Small intestine (tissue), 7 donors: ENCODE measurements at regions not wholly inside any gene's neighbourhood (a gene's known extent, or its start where the extent isn't known, plus 50 kb on each side); places are given as distances from the start of the nearest gene placed in this dataset.

ENCODE experiments used
- DNase-seq, 2 donors: peaks; one replicate each; pipeline versions ENCODE4 v3.0.0 to v3.0.0-alpha.2; 2013
- FAIRE-seq: peaks from 2 replicates; lab custom pipeline; 2012; peaks lifted over from hg19 to GRCh38; lab: Jason Lieb, UNC
- H3K27ac ChIP-seq, 3 donors: one replicate each; pipeline ENCODE4 v1.5.1; 2013; ENCODE audit warnings: low read length in 2 of 3, mild to moderate bottlenecking in 2 of 3, control low read depth in 1 of 3, inconsistent platforms in 1 of 3, low read depth in 1 of 3, moderate library complexity in 1 of 3
- H3K27me3 ChIP-seq, 3 donors: one replicate each; pipeline ENCODE4 v1.6.1; 2013; ENCODE audit warnings: low read length in 3 of 3, inconsistent platforms in 1 of 3; ENCODE audit not compliant: control insufficient read depth in 3 of 3, insufficient read depth in 3 of 3
- H3K36me3 ChIP-seq, 3 donors: one replicate each; pipeline ENCODE4 v1.6.1; 2013; ENCODE audit warnings: low read length in 3 of 3, inconsistent platforms in 1 of 3, low read depth in 1 of 3, mild to moderate bottlenecking in 1 of 3, moderate library complexity in 1 of 3; ENCODE audit not compliant: control insufficient read depth in 3 of 3, insufficient read depth in 2 of 3
- H3K4me1 ChIP-seq, 3 donors: one replicate each; pipeline ENCODE4 v1.6.1; 2013; ENCODE audit warnings: low read length in 2 of 3, inconsistent platforms in 1 of 3, low read depth in 1 of 3, mild to moderate bottlenecking in 1 of 3, moderate library complexity in 1 of 3; ENCODE audit not compliant: control insufficient read depth in 3 of 3, insufficient read depth in 2 of 3
- H3K4me3 ChIP-seq, 3 donors: one replicate each; pipeline ENCODE4 v1.5.1; 2013; ENCODE audit warnings: low read length in 3 of 3, control low read depth in 1 of 3, inconsistent platforms in 1 of 3, low read depth in 1 of 3, mild to moderate bottlenecking in 1 of 3, moderate library complexity in 1 of 3
- H3K9me3 ChIP-seq, 2 donors: one replicate each; pipeline ENCODE4 v1.6.1; 2013; ENCODE audit warnings: low read depth in 1 of 2, low read length in 1 of 2; ENCODE audit not compliant: control insufficient read depth in 2 of 2, insufficient read depth in 1 of 2
- WGBS, 3 donors: extraction: QIAGEN DNeasy Blood & Tissue Kit; methylation state at CpG; one replicate each; pipeline ENCODE4 v1.1.7; 2013; 5-methylcytosine and 5-hydroxymethylcytosine counted together
- donor health status: healthy with polysubstance abuse.
- donor health status: control.
- donor health status: control.
- donor health status: Bipolar disorder and iron deficiency.
- donor health status: healthy.

DNA sequence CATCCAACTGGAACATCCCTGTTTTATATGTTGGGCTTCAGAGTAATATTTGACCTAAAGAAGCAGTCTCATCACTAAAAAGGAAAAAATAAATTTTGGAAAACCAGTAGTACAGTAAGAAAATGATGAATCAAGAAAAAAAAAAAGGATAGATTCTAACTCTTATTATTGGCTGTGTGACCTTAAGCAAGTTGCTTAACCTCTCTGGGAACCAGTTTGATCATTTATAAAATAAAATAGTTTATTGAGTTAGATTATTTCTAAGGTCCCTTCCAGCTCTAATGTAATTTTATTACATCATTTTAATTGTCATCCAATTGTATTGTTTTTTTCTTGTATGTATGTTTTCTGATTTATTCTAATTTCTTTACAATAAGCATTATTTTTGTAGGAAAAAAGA is 127.0 kb downstream of the PRELID2 start:
- no peaks in the 10 kb centered on the region for H3K9me3 ChIP-seq
- DNase-seq (no peak), FAIRE-seq (peak; percentile 53)
- no peak overlapping the region for H3K4me3 ChIP-seq
- H3K27ac ChIP-seq, result no peak overlapping the region
- no peaks in the 10 kb centered on the region for H3K27me3 ChIP-seq
- no peaks in the 10 kb centered on the region for H3K36me3 ChIP-seq
- H3K4me1 ChIP-seq, result no peaks in the 10 kb centered on the region

DNA sequence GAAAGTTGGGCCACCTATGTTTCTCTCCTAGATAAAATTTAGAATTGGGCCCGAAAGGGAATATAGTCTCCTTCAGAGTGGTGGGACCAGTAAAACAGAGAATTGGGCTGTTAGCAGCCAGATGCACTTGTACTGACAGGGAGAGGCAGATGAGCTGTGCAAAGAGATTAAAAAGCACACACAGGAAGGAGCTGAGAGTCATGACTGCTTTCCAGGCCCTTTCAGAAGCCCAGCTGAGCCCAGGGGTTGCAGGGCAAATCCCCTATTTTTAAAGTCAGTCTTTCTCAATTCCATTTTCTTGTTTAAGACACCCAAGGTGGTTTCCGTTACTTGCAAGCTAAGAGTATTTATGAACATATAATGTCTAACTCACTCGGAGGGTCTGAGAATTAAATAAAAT is 130.4 kb downstream of the PRELID2 start:
- Histone ChIP-seq H3K9me3 (no peaks in the 10 kb centered on the region), H3K27ac (no peak overlapping the region), H3K4me3 (no peak overlapping the region), H3K36me3 (no peaks in the 10 kb centered on the region), H3K27me3 (no peaks in the 10 kb centered on the region), H3K4me1 (no peaks in the 10 kb centered on the region)
- FAIRE-seq (no peak), DNase-seq (no peak)
- WGBS, 3 donors, result 89 to 96% (median 91%) methylated on average over 3 of the region's 3 CpGs

DNA sequence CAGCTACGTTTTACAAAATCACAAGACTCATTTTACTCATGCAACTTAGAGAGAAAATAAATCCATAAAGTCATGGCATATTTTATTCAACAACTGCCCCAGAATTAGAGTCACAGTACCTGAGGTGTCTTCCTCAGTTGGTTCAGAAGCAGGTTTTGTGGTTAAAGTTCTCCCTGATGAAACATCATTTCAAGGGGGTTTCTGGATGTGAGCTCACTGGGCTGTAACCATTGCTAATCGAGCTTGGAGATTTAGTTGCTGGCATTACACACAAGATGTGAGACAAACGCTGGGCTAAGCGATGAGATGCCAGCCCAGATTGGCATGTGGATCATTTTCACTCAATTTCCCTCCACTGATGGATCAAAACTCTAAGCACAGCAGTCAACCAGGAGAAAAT is 131.3 kb downstream of the PRELID2 start:
- Histone ChIP-seq H3K27ac (no peak overlapping the region), H3K36me3 (no peaks in the 10 kb centered on the region), H3K27me3 (no peaks in the 10 kb centered on the region), H3K9me3 (no peaks in the 10 kb centered on the region), H3K4me3 (no peak overlapping the region), H3K4me1 (no peaks in the 10 kb centered on the region)
- DNase-seq (no peak), FAIRE-seq (no peak)
- 83 to 94% (median 86%) methylated on average over 4 of the region's 4 CpGs for WGBS, 3 donors

DNA sequence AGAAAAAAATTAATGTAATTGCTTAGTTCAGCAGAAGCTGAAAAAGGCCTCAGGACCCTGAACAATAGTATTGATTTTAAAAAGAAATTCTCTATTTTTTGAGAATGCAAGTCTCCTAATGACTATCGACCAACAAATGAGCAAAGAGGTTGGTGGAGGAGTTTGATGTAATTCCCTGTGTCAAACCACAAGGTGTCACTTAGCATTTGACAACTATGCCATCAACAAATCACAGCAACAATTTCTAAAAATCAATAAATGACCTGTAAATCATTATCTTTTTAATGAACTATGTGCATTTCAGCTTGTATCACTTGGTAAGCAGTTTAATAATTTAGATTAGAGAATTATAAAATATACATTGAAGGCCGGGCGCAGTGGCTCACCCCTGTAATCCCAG is 133.7 kb downstream of the PRELID2 start:
- Histone ChIP-seq H3K9me3 (no peaks in the 10 kb centered on the region), H3K27ac (no peak overlapping the region), H3K4me3 (no peak overlapping the region), H3K4me1 (no peaks in the 10 kb centered on the region), H3K36me3 (no peaks in the 10 kb centered on the region), H3K27me3 (no peaks in the 10 kb centered on the region)
- WGBS, 3 donors, result 60 to 80% (median 69%) methylated on average over 3 of the region's 3 CpGs
- no peak for FAIRE-seq
- peak in 1 of 2 donors; percentile 25 for DNase-seq

DNA sequence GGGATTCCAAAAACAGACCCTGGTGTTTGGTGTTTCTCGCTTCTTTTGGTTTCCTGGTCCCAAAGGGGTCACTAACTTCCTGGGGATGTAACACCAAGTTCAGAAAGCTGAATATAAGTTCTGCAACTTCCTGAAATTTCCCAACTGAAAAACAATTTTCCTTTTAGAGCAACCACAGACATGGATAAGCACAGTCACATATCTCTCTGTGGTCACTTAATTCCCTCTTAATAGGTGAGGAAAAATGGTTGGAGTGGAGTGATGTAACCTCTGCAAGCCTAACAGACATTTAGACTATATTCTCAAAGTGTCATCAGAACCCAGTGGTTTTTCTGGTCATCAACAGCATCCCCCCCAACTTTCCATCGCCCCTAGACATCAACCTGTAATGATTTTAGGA is 135.3 kb downstream of the PRELID2 start:
- 79 to 88% (median 84%) methylated on average over 2 of the region's 2 CpGs for WGBS, 3 donors
- no peaks in the 10 kb centered on the region for H3K36me3 ChIP-seq
- DNase-seq, result no peak
- no peaks in the 10 kb centered on the region for H3K4me1 ChIP-seq
- no peak for FAIRE-seq
- H3K9me3 ChIP-seq, result no peaks in the 10 kb centered on the region
- no peak overlapping the region for H3K27ac ChIP-seq
- H3K27me3 ChIP-seq, result no peaks in the 10 kb centered on the region
- H3K4me3 ChIP-seq, result no peak overlapping the region

DNA sequence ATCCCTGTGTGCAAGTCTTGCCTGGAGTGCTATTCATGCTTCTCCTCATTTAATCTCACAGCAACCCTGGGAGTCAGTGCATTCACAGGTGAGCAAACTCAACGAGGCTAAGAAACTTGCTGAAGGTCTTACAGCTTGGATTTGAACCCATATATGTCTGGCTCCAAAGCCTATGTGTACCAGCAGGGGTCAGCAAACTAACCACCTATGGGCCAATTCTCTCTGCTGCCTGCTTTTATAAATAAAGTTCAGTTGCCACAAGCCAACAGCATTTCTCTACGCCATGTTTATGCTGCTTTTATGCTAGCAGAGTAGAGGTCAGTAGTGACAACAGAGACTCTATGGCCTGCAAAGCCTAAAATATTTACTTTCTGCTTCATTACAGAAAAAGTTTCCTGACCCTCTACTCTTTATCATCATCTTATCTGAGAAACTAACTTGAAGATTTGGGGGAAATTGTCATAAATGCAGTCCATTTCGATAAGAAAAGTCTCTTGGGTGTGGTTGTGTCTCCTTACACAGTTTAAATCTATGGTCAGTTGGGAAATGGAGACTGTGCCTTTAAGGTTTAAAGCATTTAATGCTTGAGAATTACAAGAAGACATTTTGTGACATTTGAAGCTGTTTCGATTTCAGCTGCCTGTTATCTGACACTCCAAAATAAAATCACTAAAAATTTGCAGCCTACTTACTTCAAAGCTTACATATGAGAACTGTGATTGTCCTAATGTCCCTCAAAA is 137.7 kb downstream of the PRELID2 start:
- Histone ChIP-seq H3K9me3 (no peaks in the 10 kb centered on the region), H3K27ac (no peak overlapping the region), H3K4me3 (no peak overlapping the region), H3K4me1 (no peaks in the 10 kb centered on the region), H3K27me3 (no peaks in the 10 kb centered on the region), H3K36me3 (no peaks in the 10 kb centered on the region)
- DNase-seq (peak; percentile 17 to 21), FAIRE-seq (no peak)
- WGBS, 3 donors, result 62 to 68% (median 67%) methylated on average over 4 of the region's 4 CpGs

DNA sequence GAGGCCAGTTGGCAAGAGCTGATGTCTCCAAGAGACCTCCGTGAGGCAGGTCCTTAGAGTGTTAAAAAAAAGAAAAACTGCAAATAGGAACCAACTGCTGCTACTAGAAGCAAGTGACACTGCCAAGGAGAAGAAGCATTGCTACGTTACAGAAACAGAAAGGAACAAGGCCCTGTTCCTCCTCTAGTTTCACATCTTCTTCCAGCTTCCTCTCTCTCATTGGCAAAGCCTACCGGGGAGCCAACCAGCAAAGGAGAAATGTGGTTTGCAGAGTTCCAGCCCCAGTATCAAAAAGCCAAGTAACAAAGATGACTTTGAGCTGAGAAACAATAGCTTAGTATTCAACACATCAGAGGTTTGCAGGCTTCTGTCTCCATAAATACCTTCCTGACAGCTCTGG is 145.9 kb downstream of the PRELID2 start:
- peaks cover 0 to 3% (median 0%) of the 10 kb centered on the region in 3 donors for H3K36me3 ChIP-seq
- no peaks in the 10 kb centered on the region for H3K9me3 ChIP-seq
- DNase-seq (no peak), FAIRE-seq (no peak)
- H3K27me3 ChIP-seq, result no peaks in the 10 kb centered on the region
- H3K4me3 ChIP-seq, result no peak overlapping the region
- 50 to 88% (median 63%) methylated on average over 3 of the region's 3 CpGs for WGBS, 3 donors
- no peaks in the 10 kb centered on the region for H3K4me1 ChIP-seq
- no peak overlapping the region for H3K27ac ChIP-seq

GRCh38 chr5:145687943-145688342 is 147.2 kb downstream of the PRELID2 start:
- FAIRE-seq (no peak), DNase-seq (no peak)
- Histone ChIP-seq H3K9me3 (no peaks in the 10 kb centered on the region), H3K27ac (no peak overlapping the region), H3K4me3 (no peak overlapping the region), H3K27me3 (no peaks in the 10 kb centered on the region), H3K4me1 (no peaks in the 10 kb centered on the region), H3K36me3 (peaks cover 0 to 3% (median 0%) of the 10 kb centered on the region in 3 donors)
- WGBS, 3 donors, result 81 to 89% (median 85%) methylated on average over 4 of the region's 4 CpGs

DNA sequence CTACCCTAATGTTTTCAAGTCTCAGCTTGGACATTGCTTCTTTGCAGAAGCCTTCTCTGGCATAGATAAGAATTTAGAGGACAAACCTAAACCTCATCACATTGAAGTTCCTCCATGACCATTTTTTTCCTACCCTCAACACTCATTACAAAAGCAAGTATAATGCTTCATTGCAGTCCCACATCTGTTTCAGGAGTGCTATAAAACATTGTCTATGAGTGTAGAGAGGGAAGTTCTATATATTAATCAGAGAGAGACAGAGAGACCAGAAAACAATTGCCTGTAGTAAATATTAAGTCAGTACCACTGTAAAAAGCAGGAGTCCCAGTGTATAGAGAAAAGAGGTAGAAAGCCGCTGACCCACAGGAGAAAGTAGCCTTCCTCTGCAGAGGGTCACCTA is 149.7 kb downstream of the PRELID2 start:
- no peak for DNase-seq
- Histone ChIP-seq H3K9me3 (no peaks in the 10 kb centered on the region), H3K4me1 (peaks cover 0 to 4% (median 2%) of the 10 kb centered on the region in 3 donors), H3K4me3 (no peak overlapping the region), H3K27ac (no peak overlapping the region), H3K27me3 (no peaks in the 10 kb centered on the region), H3K36me3 (peaks cover 0 to 3% (median 0%) of the 10 kb centered on the region in 3 donors)
- WGBS, 3 donors, result 94 to 100% (median 100%) methylated on average over 1 of the region's 1 CpG
- no peak for FAIRE-seq
